Upper lobe of right lung (tissue), 1 donor: ENCODE measurements at regions not wholly inside any gene's neighbourhood (a gene's known extent, or its start where the extent isn't known, plus 50 kb on each side); places are given as distances from the start of the nearest gene placed in this dataset.

Source experiments
- ATAC-seq: fragments of 200-7000 bp; cut with Tn5 transposase; one replicate; pipeline ENCODE4 v1.9.1; 2020; ENCODE audit warnings: mild to moderate bottlenecking, moderate library complexity
- DNase-seq: peaks from one replicate; pipeline ENCODE4 v3.0.0-alpha.2; 2020
- H3K27ac ChIP-seq: fragments of 200-600 bp; one replicate; pipeline ENCODE4 v1.8.0; 2022
- H3K27me3 ChIP-seq: fragments of 200-600 bp; one replicate; pipeline ENCODE4 v1.8.0; 2022; ENCODE audit warnings: mild to moderate bottlenecking
- H3K36me3 ChIP-seq: fragments of 200-600 bp; one replicate; pipeline ENCODE4 v1.8.0; 2022
- H3K4me1 ChIP-seq: fragments of 200-600 bp; one replicate; pipeline ENCODE4 v1.8.0; 2022
- H3K4me3 ChIP-seq: fragments of 200-600 bp; one replicate; pipeline ENCODE4 v1.8.0; 2022; ENCODE audit warnings: mild to moderate bottlenecking
- H3K9me3 ChIP-seq: fragments of 200-600 bp; one replicate; pipeline ENCODE4 v1.8.0; 2022
- intact Hi-C: fragments of 100-400 bp; cut with DNase I; formaldehyde crosslinking; loops from one replicate; pipeline ENCODE4 v1.11.0; 2022
- TF ChIP-seq, protein P1 (sequence below): fragments of 200-600 bp; IDR thresholded peaks from one replicate; pipeline ENCODE4 v1.8.0; 2022; ENCODE audit warnings: antibody characterized with exemption
- donor health status: DM: no; HTN: yes; CAD: no; lungs with severe emphysema.

DNA sequence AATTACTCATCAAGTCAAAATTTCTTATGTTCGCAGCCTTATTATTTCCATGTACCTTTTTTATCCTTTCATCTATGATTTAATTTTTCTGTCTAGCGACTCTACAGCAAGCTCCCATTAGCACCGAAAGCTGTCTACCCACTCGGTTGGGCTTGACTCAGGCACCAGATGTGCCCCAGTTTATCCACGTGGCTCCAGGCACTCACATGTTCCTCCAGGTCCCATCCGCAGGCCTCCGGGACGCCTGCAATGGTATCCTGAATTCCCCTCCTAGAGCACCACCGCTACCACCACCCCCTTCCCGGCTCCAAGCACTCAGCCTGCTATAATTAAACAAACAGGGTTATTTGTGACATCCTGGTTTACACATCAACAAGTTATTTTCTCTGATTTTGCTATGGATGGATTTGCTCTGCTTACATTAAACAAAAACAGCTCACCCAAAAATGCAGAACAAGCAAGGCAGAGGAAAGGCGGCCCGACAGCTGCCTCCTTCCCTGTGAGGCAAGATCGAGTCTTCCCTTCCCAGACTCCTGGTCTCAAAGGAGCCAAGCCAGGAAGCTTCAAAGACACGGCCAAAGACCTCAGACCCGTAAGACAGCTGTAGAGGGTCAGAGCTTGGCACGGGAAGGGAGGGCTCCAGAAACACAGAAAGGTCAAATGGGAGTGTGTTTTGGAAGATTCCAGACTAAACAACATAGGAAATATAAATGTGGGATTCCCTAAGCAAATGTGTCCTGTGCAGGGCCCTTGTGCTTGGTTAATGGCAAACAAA is 253.8 kb downstream of the TTC8 start:
- Histone ChIP-seq H3K27me3 (no peaks in the 10 kb centered on the region), H3K4me3 (no peak overlapping the region), H3K27ac (no peak overlapping the region), H3K9me3 (no peaks in the 10 kb centered on the region), H3K36me3 (no peaks in the 10 kb centered on the region), H3K4me1 (no peaks in the 10 kb centered on the region)
- intact Hi-C loops, result no loop called here
- no peak for ATAC-seq
- TF ChIP-seq, protein P1, sequence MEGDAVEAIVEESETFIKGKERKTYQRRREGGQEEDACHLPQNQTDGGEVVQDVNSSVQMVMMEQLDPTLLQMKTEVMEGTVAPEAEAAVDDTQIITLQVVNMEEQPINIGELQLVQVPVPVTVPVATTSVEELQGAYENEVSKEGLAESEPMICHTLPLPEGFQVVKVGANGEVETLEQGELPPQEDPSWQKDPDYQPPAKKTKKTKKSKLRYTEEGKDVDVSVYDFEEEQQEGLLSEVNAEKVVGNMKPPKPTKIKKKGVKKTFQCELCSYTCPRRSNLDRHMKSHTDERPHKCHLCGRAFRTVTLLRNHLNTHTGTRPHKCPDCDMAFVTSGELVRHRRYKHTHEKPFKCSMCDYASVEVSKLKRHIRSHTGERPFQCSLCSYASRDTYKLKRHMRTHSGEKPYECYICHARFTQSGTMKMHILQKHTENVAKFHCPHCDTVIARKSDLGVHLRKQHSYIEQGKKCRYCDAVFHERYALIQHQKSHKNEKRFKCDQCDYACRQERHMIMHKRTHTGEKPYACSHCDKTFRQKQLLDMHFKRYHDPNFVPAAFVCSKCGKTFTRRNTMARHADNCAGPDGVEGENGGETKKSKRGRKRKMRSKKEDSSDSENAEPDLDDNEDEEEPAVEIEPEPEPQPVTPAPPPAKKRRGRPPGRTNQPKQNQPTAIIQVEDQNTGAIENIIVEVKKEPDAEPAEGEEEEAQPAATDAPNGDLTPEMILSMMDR, result no peak
- no peak for DNase-seq

DNA sequence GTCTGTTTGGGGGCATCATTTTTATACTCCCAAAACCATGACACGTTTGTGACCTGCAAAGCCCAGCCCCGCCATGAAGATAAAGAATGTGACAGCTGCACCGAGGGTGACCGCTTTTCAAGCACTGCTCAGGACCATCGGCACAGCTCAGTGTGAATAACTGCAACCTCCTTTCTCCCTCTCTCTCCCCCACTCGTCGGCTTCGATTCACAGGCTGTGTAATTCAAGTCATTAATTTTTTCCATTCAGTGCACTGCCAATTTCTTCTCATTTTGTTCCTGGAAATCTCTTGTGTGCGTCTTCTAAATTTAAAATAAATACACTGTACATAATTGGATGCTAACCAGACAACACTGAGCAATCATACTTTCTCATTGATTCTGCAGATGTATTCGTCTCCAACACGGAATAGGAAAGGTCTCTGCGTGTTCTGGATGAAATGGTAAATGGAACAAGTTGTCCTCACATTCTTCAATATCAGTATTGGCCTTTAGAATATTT is 260.8 kb downstream of the TTC8 start:
- Histone ChIP-seq H3K4me1 (peaks cover 10% of the 10 kb centered on the region), H3K4me3 (no peak overlapping the region), H3K36me3 (no peaks in the 10 kb centered on the region), H3K27ac (no peak overlapping the region), H3K27me3 (no peaks in the 10 kb centered on the region), H3K9me3 (no peaks in the 10 kb centered on the region)
- TF ChIP-seq, protein P1, result no peak
- ATAC-seq (no peak), DNase-seq (no peak)
- intact Hi-C loops, result no loop called here

DNA sequence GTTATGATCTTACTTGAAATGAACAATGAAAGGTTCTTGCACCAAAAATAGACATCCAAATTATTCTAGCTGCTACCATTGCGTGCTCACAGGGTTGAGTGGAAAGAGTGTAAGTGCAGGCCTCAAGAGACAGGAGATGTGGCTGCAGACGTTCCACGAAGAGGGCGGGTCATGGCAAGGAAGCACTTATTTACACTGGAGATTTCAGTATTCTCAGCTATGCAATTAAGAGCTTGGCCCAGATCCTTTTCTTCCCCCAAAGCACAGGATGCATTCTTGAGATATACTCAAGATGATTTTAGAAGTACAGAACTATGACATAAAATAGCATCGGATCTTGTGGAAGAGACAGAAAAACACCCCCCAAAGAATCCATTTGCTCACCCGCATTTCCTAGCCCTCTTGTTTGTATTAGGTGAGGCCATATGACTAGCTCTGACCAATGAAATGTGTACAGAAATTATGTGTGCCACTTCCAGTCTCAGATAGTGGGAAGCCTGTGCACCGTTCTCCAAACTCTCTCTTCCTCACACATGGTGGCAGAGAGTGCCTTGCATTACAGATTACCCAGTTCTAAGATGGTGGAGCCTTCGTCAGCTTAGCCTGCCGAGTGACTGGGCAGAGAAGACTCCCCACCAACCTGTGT is 261.4 kb downstream of the TTC8 start:
- DNase-seq (no peak), ATAC-seq (peak; percentile 28)
- Histone ChIP-seq H3K27ac (no peak overlapping the region), H3K4me1 (peaks cover 10% of the 10 kb centered on the region), H3K36me3 (no peaks in the 10 kb centered on the region), H3K27me3 (no peaks in the 10 kb centered on the region), H3K9me3 (no peaks in the 10 kb centered on the region), H3K4me3 (no peak overlapping the region)
- TF ChIP-seq, protein P1, result no peak
- intact Hi-C loops, result no loop called here

DNA sequence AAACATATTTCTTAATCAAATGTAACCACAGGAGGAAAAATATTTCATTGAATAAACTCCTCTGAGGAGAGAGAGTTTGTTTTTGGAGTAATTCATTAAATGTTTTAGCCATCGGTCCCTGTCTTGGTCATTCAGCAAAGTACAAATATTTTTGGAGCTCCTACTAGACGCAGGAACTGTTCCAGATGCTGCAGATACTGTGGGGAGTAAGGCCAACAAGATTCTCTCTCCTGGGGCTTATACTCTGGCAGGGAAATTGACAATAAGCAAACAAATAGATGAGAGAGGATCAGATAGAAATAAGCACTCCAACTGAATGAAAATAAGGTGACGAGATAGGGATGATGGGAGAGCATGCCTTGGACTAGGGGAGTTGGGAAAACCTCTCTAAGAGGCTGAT is 264.1 kb downstream of the TTC8 start:
- TF ChIP-seq, protein P1, result no peak
- peaks cover 10% of the 10 kb centered on the region for H3K4me1 ChIP-seq
- intact Hi-C loops, result no loop called here
- H3K27me3 ChIP-seq, result no peaks in the 10 kb centered on the region
- H3K27ac ChIP-seq, result no peak overlapping the region
- H3K36me3 ChIP-seq, result no peaks in the 10 kb centered on the region
- ATAC-seq, result no peak
- no peak overlapping the region for H3K4me3 ChIP-seq
- no peak for DNase-seq
- no peaks in the 10 kb centered on the region for H3K9me3 ChIP-seq

DNA sequence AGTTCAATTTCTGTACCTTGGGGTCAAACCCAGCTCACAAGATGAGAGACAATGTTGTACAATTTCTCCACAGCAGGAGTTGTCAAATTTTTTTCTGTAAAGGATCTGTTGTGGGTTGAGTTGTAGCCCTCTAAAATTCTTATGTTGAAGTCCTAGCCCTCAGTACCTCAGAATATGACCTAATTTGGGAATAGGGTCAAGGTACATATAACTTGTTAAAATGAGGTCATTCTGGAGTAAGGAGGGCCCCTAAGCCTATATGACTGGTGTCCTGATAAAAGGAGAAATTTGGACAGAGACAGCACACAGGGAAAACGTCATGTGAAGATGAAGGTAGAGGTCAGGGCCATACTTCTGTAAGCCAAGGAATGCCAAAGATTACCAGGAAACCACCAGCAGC is 264.9 kb downstream of the TTC8 start:
- no peaks in the 10 kb centered on the region for H3K9me3 ChIP-seq
- H3K27me3 ChIP-seq, result no peaks in the 10 kb centered on the region
- H3K27ac ChIP-seq, result no peak overlapping the region
- TF ChIP-seq, protein P1, result no peak
- H3K4me1 ChIP-seq, result peaks cover 10% of the 10 kb centered on the region
- ATAC-seq, result no peak
- no peaks in the 10 kb centered on the region for H3K36me3 ChIP-seq
- no peak for DNase-seq
- no peak overlapping the region for H3K4me3 ChIP-seq
- intact Hi-C loops, result no loop called here
